ENCODE measurements at regions not wholly inside any gene's neighbourhood (a gene's known extent, or its start where the extent isn't known, plus 50 kb on each side); places are given as distances from the start of the nearest gene placed in this dataset.

- no peaks in the 10 kb centered on the region for H3K4me1 ChIP-seq (ENCODE audit: control insufficient read depth, insufficient read depth, low read length)
- H3K56ac ChIP-seq (ENCODE audit: extremely low read depth, insufficient read depth, low read length): no peak overlapping the region
- H3K27me3 ChIP-seq (ENCODE audit: control insufficient read depth, insufficient read depth, low read length): no peaks in the 10 kb centered on the region
- H2AFZ ChIP-seq (replicated peaks; ENCODE audit: low read length, poor library complexity): no peak overlapping the region
- no CpG with 5 or more reads among the region's 6 CpGs for WGBS, 2 experiments (ENCODE audit: extremely low coverage in 2 of 2, insufficient read length in 1 of 2)
- no peak overlapping the region for H3K4ac ChIP-seq (ENCODE audit: low read depth, low read length)
- no peak overlapping the region for H2BK5ac ChIP-seq (ENCODE audit: low read depth, low read length, poor library complexity, severe bottlenecking)
- H3K9me3 ChIP-seq (ENCODE audit: control insufficient read depth, insufficient read depth, low read length): peaks cover 9% of the 10 kb centered on the region
- no peak overlapping the region for H2BK15ac ChIP-seq (ENCODE audit: low read depth, low read length)
- H4K91ac ChIP-seq (ENCODE audit: insufficient read depth, low read depth, low read length): no peak overlapping the region
- H3K36me3 ChIP-seq (ENCODE audit: control insufficient read depth, insufficient read depth, low read length): no peaks in the 10 kb centered on the region
- ChIA-PET CTCF (no interaction called here), POLR2A (ENCODE audit: unreplicated experiment) (no interaction called here)
- H3K18ac ChIP-seq (ENCODE audit: low read depth, low read length): no peak overlapping the region
- H3K23ac ChIP-seq (ENCODE audit: low read depth, low read length): no peak overlapping the region
- no peak overlapping the region for H3K27ac ChIP-seq (ENCODE audit: insufficient read depth, low read length)
- H3K9me1 ChIP-seq (ENCODE audit: insufficient read depth, low read length): no peaks in the 10 kb centered on the region
- H2BK120ac ChIP-seq (ENCODE audit: low read depth, low read length): no peak overlapping the region
- DNase-seq (no peak), ATAC-seq (ENCODE audit: low read depth) (no peak)
- no TSS peak for BruUV-seq (replicated peaks)
- no peaks in the 10 kb centered on the region for H3K79me1 ChIP-seq (ENCODE audit: low read depth in 1 of 2, low read length in 2 of 2)
- no peak for TF ChIP-seq CEBPB (IDR thresholded peaks at IDR 0.05; ENCODE audit: low read depth, low read length)
- TF ChIP-seq RAD21 (IDR thresholded peaks at IDR 0.05; ENCODE audit: low read length): no peak
- no peak for TF ChIP-seq MAZ (IDR thresholded peaks at IDR 0.05; ENCODE audit: borderline replicate concordance, low read depth, low read length)
- TF ChIP-seq, protein P1, sequence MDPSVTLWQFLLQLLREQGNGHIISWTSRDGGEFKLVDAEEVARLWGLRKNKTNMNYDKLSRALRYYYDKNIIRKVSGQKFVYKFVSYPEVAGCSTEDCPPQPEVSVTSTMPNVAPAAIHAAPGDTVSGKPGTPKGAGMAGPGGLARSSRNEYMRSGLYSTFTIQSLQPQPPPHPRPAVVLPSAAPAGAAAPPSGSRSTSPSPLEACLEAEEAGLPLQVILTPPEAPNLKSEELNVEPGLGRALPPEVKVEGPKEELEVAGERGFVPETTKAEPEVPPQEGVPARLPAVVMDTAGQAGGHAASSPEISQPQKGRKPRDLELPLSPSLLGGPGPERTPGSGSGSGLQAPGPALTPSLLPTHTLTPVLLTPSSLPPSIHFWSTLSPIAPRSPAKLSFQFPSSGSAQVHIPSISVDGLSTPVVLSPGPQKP (IDR thresholded peaks at IDR 0.05; ENCODE audit: borderline replicate concordance, low read depth, low read length): no peak
- TF ChIP-seq, protein P2, sequence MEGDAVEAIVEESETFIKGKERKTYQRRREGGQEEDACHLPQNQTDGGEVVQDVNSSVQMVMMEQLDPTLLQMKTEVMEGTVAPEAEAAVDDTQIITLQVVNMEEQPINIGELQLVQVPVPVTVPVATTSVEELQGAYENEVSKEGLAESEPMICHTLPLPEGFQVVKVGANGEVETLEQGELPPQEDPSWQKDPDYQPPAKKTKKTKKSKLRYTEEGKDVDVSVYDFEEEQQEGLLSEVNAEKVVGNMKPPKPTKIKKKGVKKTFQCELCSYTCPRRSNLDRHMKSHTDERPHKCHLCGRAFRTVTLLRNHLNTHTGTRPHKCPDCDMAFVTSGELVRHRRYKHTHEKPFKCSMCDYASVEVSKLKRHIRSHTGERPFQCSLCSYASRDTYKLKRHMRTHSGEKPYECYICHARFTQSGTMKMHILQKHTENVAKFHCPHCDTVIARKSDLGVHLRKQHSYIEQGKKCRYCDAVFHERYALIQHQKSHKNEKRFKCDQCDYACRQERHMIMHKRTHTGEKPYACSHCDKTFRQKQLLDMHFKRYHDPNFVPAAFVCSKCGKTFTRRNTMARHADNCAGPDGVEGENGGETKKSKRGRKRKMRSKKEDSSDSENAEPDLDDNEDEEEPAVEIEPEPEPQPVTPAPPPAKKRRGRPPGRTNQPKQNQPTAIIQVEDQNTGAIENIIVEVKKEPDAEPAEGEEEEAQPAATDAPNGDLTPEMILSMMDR (conservative IDR thresholded peaks at IDR 0.05; ENCODE audit: low read depth, low read length): no peak
- TF ChIP-seq RCOR1 (IDR thresholded peaks at IDR 0.05; ENCODE audit: insufficient replicate concordance, low read length): no peak
- TF ChIP-seq RFX5 (IDR thresholded peaks at IDR 0.05; ENCODE audit: low read depth, low read length): no peak
- no peak for TF ChIP-seq POLR2A (IDR thresholded peaks at IDR 0.05; ENCODE audit: low read depth, low read length)
- TF ChIP-seq NFE2L2 (IDR thresholded peaks at IDR 0.05; ENCODE audit: low read depth, low read length): no peak
- no peak for TF ChIP-seq SMC3 (IDR thresholded peaks at IDR 0.05; ENCODE audit: low read depth, low read length)
- TF ChIP-seq FOS (IDR thresholded peaks at IDR 0.05; ENCODE audit: low read depth, low read length): no peak
- TF ChIP-seq USF2 (IDR thresholded peaks at IDR 0.05; ENCODE audit: low read depth, low read length): no peak
- no peak for TF ChIP-seq MAFK (IDR thresholded peaks at IDR 0.05; ENCODE audit: low read depth, low read length)
- TF ChIP-seq BHLHE40 (IDR thresholded peaks at IDR 0.05; ENCODE audit: low read depth, low read length): no peak
- H3K4me2 ChIP-seq (ENCODE audit: low read depth, low read length): no peak overlapping the region
- in situ Hi-C loops (cut with MboI; ENCODE audit: low sequenced_read_pairs): no loop called here
- intact Hi-C loops (cut with micrococcal nuclease): loop anchor here (10.0 kb wide), 1 partner anchor 415 kb away; no protein-coding TSS in a partner anchor
- H3K14ac ChIP-seq (replicated peaks; ENCODE audit: low read depth, low read length): no peak overlapping the region
- H2BK20ac ChIP-seq (ENCODE audit: low read depth, low read length): no peak overlapping the region
- no peak overlapping the region for H2AK9ac ChIP-seq (replicated peaks; ENCODE audit: low read depth, low read length, poor library complexity)
- no peak overlapping the region for H3K4me3 ChIP-seq (ENCODE audit: insufficient read depth, low read depth, low read length)
- no peak overlapping the region for H4K5ac ChIP-seq (ENCODE audit: low read depth, low read length)
- H3K9ac ChIP-seq (ENCODE audit: low read depth, low read length): no peak overlapping the region
- H4K20me1 ChIP-seq (ENCODE audit: insufficient read depth, low read length): no peaks in the 10 kb centered on the region
- no peak overlapping the region for H4K8ac ChIP-seq (ENCODE audit: low read depth in 2 of 2, low read length in 2 of 2)
- H2AK5ac ChIP-seq (ENCODE audit: low read depth, low read length): no peak overlapping the region
- dilution Hi-C loops (cut with HindIII; ENCODE audit: low sequenced_read_pairs, unreplicated experiment): no loop called here
Measured at GRCh38 chr12:71009430-71010142, 89.0 kb upstream of the PTPRR start.

Data from IMR-90 (cell line).